HUES48 (cell line): ENCODE measurements at regions not wholly inside any gene's neighbourhood (a gene's known extent, or its start where the extent isn't known, plus 50 kb on each side); places are given as distances from the start of the nearest gene placed in this dataset.

Experiments
- H3K27ac ChIP-seq: one replicate; pipeline ENCODE4 v1.7.0; 2013; ENCODE audit warnings: low read depth, low read length, inconsistent platforms
- H3K27me3 ChIP-seq: 2 replicates; pipeline ENCODE4 v1.6.1; 2013; ENCODE audit warnings: mild to moderate bottlenecking, low read length; ENCODE audit not compliant: control insufficient read depth, insufficient read depth
- H3K36me3 ChIP-seq: 2 replicates; pipeline ENCODE4 v1.6.1; 2013; ENCODE audit warnings: low read length; ENCODE audit not compliant: control insufficient read depth, insufficient read depth
- H3K4me1 ChIP-seq: 2 replicates; pipeline ENCODE4 v1.6.1; 2013; ENCODE audit warnings: mild to moderate bottlenecking, low read length; ENCODE audit not compliant: control insufficient read depth, insufficient read depth
- H3K4me3 ChIP-seq: 2 replicates; pipeline ENCODE4 v1.5.1; 2013; ENCODE audit warnings: mild to moderate bottlenecking, low read depth, low read length
- H3K9ac ChIP-seq: 2 replicates; pipeline ENCODE4 v1.6.1; 2013; ENCODE audit warnings: mild to moderate bottlenecking, low read depth, low read length, moderate library complexity
- H3K9me3 ChIP-seq: 2 replicates; pipeline ENCODE4 v1.6.1; 2013; ENCODE audit warnings: low read length; ENCODE audit not compliant: control insufficient read depth, insufficient read depth

- Histone ChIP-seq H3K4me1 (peaks cover 6% of the 10 kb centered on the region; the same call in 1 of the 2 replicates), H3K9me3 (peaks cover 15% of the 10 kb centered on the region), H3K4me3 (no peak overlapping the region)
Observed at GRCh38 chr10:53108317-53108934, 335.8 kb upstream of the MBL2 start.

DNA sequence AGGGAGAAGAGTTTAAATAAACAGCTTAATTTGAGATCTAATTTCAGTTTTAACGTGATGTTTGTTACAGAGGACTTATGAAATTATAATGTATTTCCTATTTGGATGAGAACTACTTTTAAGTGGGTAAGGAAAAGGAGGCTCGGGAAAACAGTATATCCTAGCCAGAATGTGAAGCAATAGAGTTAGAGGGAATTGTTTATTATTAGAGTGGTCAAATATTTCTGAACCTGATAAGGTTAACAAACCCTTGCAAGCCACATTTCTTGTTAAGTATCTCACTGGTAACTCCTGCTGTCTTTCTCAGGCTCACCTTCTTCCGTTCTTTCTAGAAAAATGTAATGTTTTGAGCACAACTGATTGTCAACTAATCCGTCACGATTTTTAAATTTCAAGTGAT, 335.1 kb upstream of the MBL2 start:
- H3K27me3 ChIP-seq, result no peaks in the 10 kb centered on the region
- no peak overlapping the region for H3K4me3 ChIP-seq
- no peak overlapping the region for H3K9ac ChIP-seq

More at GRCh38 chr10:53108317-53108934, 335.8 kb upstream of the MBL2 start:
- Histone ChIP-seq H3K27me3 (no peaks in the 10 kb centered on the region), H3K27ac (no peak overlapping the region), H3K36me3 (no peaks in the 10 kb centered on the region), H3K9ac (no peak overlapping the region)

DNA sequence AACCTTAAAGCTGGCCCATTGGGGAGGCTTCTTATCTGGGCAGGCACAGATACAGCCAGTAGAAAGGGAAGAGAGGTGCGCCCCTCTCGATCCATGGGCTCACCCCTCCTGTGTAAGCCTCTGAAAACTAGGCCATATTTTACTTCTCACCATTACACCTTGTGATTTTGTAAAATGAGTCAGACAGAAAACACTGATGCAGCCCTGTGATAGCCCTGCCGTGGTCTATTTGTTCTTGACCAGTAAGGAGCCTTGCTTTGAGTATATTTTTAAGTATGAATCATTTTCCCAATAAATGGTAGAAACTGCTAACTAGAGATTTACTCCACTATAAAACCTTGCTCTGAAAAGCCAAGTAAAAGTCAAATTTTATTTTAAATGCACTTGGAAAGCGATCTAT, 329.8 kb upstream of the MBL2 start:
- Histone ChIP-seq H3K4me3 (no peak overlapping the region), H3K9me3 (peaks cover 12% of the 10 kb centered on the region), H3K4me1 (no peaks in the 10 kb centered on the region), H3K27ac (no peak overlapping the region), H3K9ac (no peak overlapping the region), H3K27me3 (no peaks in the 10 kb centered on the region), H3K36me3 (no peaks in the 10 kb centered on the region)

More for the DNA sequence above, 335.1 kb upstream of the MBL2 start:
- Histone ChIP-seq H3K27ac (no peak overlapping the region), H3K36me3 (no peaks in the 10 kb centered on the region), H3K4me1 (peaks cover 6% of the 10 kb centered on the region; the same call in 1 of the 2 replicates), H3K9me3 (peaks cover 15% of the 10 kb centered on the region)

- Histone ChIP-seq H3K9me3 (peaks cover 9% of the 10 kb centered on the region), H3K36me3 (no peaks in the 10 kb centered on the region), H3K4me3 (no peak overlapping the region), H3K9ac (no peak overlapping the region), H3K27me3 (no peaks in the 10 kb centered on the region), H3K4me1 (no peaks in the 10 kb centered on the region), H3K27ac (no peak overlapping the region)
Observed at GRCh38 chr10:53093878-53094277, 321.3 kb upstream of the MBL2 start.

GRCh38 chr10:53091574-53091973, 319.0 kb upstream of the MBL2 start:
- Histone ChIP-seq H3K4me3 (no peak overlapping the region), H3K27ac (no peak overlapping the region), H3K36me3 (no peaks in the 10 kb centered on the region), H3K4me1 (no peaks in the 10 kb centered on the region), H3K27me3 (no peaks in the 10 kb centered on the region), H3K9me3 (no peaks in the 10 kb centered on the region), H3K9ac (no peak overlapping the region)

DNA sequence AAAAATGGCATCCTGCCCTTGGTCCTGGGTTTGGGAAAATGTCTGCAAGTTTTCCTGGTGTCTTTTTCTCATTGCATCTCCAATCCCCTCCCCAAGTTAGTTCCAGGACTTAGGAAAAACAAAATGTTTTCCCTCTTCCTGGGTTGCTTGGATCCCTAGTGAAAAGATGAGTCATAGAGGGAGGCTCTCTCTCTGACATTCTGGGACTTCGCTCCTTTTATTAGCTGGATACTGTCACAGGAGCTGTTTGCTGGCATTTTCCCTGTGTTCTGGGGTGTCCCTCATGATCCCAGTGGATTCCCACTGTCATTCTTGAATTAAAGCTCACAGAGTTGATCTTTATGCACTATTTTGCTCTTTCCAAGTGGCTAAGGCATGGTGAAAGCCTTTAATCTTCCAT, 316.4 kb upstream of the MBL2 start:
- Histone ChIP-seq H3K9ac (no peak overlapping the region), H3K9me3 (no peaks in the 10 kb centered on the region), H3K4me3 (no peak overlapping the region), H3K4me1 (no peaks in the 10 kb centered on the region), H3K27me3 (no peaks in the 10 kb centered on the region), H3K27ac (no peak overlapping the region), H3K36me3 (no peaks in the 10 kb centered on the region)

DNA sequence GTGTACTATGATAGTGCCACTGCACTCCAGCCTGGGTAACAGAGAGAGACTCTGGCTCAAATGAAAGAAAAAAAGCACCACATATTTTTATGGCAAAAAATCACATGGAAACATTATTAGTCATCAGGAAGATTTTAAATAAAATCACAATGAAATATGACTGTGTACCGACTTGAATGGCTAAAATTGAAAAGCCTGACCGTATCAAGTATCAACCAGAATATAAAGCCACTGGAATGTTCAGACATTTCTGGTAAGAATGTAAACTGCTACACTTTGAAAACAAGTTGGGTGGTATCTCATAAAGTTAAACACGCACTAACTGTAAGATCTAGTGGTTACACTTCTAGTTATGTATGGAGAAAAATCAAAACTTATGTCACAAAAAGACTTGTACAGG, 306.7 kb upstream of the MBL2 start:
- H3K9me3 ChIP-seq, result no peaks in the 10 kb centered on the region
- H3K4me1 ChIP-seq, result no peaks in the 10 kb centered on the region
- H3K27me3 ChIP-seq, result no peaks in the 10 kb centered on the region
- no peaks in the 10 kb centered on the region for H3K36me3 ChIP-seq
- no peak overlapping the region for H3K9ac ChIP-seq
- no peak overlapping the region for H3K27ac ChIP-seq
- H3K4me3 ChIP-seq, result no peak overlapping the region

GRCh38 chr10:53076948-53077347, 304.4 kb upstream of the MBL2 start:
- Histone ChIP-seq H3K36me3 (no peaks in the 10 kb centered on the region), H3K9me3 (no peaks in the 10 kb centered on the region), H3K4me1 (no peaks in the 10 kb centered on the region), H3K9ac (no peak overlapping the region), H3K4me3 (no peak overlapping the region), H3K27ac (no peak overlapping the region), H3K27me3 (no peaks in the 10 kb centered on the region)

GRCh38 chr10:53075469-53075868, 302.9 kb upstream of the MBL2 start:
- H3K4me1 ChIP-seq, result no peaks in the 10 kb centered on the region
- H3K4me3 ChIP-seq, result no peak overlapping the region
- no peaks in the 10 kb centered on the region for H3K9me3 ChIP-seq
- no peak overlapping the region for H3K27ac ChIP-seq
- H3K9ac ChIP-seq, result no peak overlapping the region
- H3K27me3 ChIP-seq, result no peaks in the 10 kb centered on the region
- no peaks in the 10 kb centered on the region for H3K36me3 ChIP-seq

- Histone ChIP-seq H3K36me3 (no peaks in the 10 kb centered on the region), H3K9me3 (no peaks in the 10 kb centered on the region), H3K4me1 (no peaks in the 10 kb centered on the region), H3K4me3 (no peak overlapping the region), H3K27ac (no peak overlapping the region), H3K9ac (no peak overlapping the region), H3K27me3 (no peaks in the 10 kb centered on the region)
Observed at GRCh38 chr10:53072144-53072543, 299.6 kb upstream of the MBL2 start.

GRCh38 chr10:53071505-53072125, 299.0 kb upstream of the MBL2 start:
- Histone ChIP-seq H3K9me3 (no peaks in the 10 kb centered on the region), H3K9ac (no peak overlapping the region), H3K27ac (no peak overlapping the region)

More at GRCh38 chr10:53071505-53072125, 299.0 kb upstream of the MBL2 start:
- Histone ChIP-seq H3K27me3 (no peaks in the 10 kb centered on the region), H3K36me3 (no peaks in the 10 kb centered on the region), H3K4me1 (no peaks in the 10 kb centered on the region), H3K4me3 (no peak overlapping the region)
